ENCODE measurements at regions not wholly inside any gene's neighbourhood (a gene's known extent, or its start where the extent isn't known, plus 50 kb on each side); places are given as distances from the start of the nearest gene placed in this dataset.
"Not testable (repeated sequence)": the region's sequence is repeated elsewhere in the genome, so short reads cannot be mapped to it uniquely, and the experiment has no call there.

DNA sequence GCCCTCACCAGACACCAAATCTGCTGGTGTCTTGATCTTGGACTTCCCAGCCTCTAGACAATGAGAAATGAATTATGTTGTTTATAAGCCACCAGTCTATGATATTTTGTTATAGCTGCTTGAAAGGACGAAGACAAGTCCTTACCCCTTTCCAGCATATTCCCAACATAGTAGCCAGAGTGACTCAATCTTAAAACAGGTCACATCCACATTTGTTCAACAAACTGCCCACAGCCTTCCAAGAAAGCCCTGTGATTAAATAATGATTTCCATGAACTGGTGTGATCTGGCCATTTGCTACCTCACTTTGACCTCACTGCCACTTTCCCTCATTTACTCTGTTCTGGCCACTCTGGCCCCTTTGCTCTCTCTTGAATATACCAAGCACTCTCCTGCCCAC is 193.7 kb upstream of the CFAP20DC start:
- Histone ChIP-seq H3K36me3 (ENCODE audit: control insufficient read depth, insufficient read depth, low read length) (no peaks in the 10 kb centered on the region), H3K27me3 (ENCODE audit: control insufficient read depth, insufficient read depth, low read length) (no peaks in the 10 kb centered on the region), H3K4me3 (ENCODE audit: low read depth, low read length) (no peak overlapping the region)
- DNase-seq (ENCODE audit: low read depth), result no peak
- TF ChIP-seq CTCF (IDR thresholded peaks at IDR 0.05; ENCODE audit: insufficient read depth, low read length, poor library complexity, severe bottlenecking), result no peak

GRCh38 chr3:59240666-59241255 is 190.9 kb upstream of the CFAP20DC start:
- H3K4me3 ChIP-seq (ENCODE audit: low read depth, low read length), result no peak overlapping the region
- no peak for TF ChIP-seq CTCF (IDR thresholded peaks at IDR 0.05; ENCODE audit: insufficient read depth, low read length, poor library complexity, severe bottlenecking)
- DNase-seq (ENCODE audit: low read depth), result no peak
- H3K27me3 ChIP-seq (ENCODE audit: control insufficient read depth, insufficient read depth, low read length), result no peaks in the 10 kb centered on the region
- no peaks in the 10 kb centered on the region for H3K36me3 ChIP-seq (ENCODE audit: control insufficient read depth, insufficient read depth, low read length)

- H3K27me3 ChIP-seq (ENCODE audit: control insufficient read depth, insufficient read depth, low read length), result no peaks in the 10 kb centered on the region
- TF ChIP-seq CTCF (IDR thresholded peaks at IDR 0.05; ENCODE audit: insufficient read depth, low read length, poor library complexity, severe bottlenecking), result no peak
- no peak overlapping the region for H3K4me3 ChIP-seq (ENCODE audit: low read depth, low read length)
- H3K36me3 ChIP-seq (ENCODE audit: control insufficient read depth, insufficient read depth, low read length), result no peaks in the 10 kb centered on the region
- DNase-seq (ENCODE audit: low read depth), result no peak
These were observed 187.3 kb upstream of the CFAP20DC start for GRCh38 chr3:59237121-59237520.

DNA sequence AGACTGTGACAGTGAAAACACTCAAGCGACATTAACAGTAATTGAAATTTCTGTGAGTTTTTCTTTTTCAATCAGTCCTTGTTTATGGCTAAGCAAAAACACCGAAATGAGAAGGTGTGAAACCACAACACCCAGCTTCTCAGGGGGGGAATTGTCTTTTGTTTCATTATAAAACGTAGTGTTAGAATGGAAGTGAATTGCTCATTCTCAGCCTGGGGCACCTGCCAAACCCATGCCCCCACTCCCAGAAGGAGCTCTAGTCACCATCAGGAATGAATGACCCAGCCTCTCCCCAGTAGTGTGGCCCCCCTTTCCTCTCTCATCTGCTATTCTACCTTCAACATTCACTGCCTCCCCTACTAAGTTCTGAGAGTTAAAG is 185.8 kb upstream of the CFAP20DC start:
- Histone ChIP-seq H3K4me3 (ENCODE audit: low read depth, low read length) (no peak overlapping the region), H3K27me3 (ENCODE audit: control insufficient read depth, insufficient read depth, low read length) (no peaks in the 10 kb centered on the region), H3K36me3 (ENCODE audit: control insufficient read depth, insufficient read depth, low read length) (no peaks in the 10 kb centered on the region)
- TF ChIP-seq CTCF (IDR thresholded peaks at IDR 0.05; ENCODE audit: insufficient read depth, low read length, poor library complexity, severe bottlenecking), result no peak
- DNase-seq (ENCODE audit: low read depth), result no peak

DNA sequence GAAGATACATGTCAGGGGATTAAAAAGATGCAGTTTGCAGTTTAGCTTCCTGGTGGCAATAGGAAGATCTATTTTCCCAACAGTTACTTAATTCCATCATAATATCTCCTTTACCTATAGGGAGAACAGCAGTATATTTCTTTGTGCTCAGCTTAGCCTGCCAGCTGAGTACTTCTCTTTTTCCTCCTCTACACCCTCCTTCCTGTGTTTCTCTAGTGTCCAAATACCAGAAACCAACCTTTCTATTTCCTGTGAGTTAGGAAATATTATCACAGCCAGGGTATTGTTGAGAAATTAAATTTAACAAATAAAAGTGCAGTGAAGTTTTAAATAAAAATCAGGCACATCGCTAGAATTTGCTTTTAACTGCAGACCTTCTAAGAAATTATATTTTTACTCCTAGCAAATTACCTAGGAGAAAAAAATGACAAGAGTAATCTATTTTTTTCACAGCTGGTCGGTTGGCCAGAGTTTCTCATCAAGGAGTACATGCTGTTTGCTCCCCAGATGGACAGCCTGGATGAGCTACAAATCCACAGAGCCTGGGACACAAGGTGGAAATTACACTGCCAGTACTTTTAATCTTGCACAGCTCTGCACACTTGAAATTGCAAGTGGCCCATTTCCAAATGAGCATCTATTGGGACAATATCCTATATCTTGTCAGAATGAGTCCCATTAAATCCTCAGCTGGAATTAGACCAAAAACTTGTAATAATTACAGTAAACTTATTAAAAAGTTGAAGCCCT is 185.2 kb upstream of the CFAP20DC start:
- Histone ChIP-seq H3K36me3 (ENCODE audit: control insufficient read depth, insufficient read depth, low read length) (no peaks in the 10 kb centered on the region), H3K27me3 (ENCODE audit: control insufficient read depth, insufficient read depth, low read length) (no peaks in the 10 kb centered on the region), H3K4me3 (ENCODE audit: low read depth, low read length) (no peak overlapping the region)
- no peak for DNase-seq (ENCODE audit: low read depth)
- TF ChIP-seq CTCF (IDR thresholded peaks at IDR 0.05; ENCODE audit: insufficient read depth, low read length, poor library complexity, severe bottlenecking), result no peak

GRCh38 chr3:59230379-59230778 is 180.6 kb upstream of the CFAP20DC start:
- not testable (repeated sequence) for H3K36me3 ChIP-seq (ENCODE audit: control insufficient read depth, insufficient read depth, low read length); H3K27me3 ChIP-seq (ENCODE audit: control insufficient read depth, insufficient read depth, low read length); H3K4me3 ChIP-seq (ENCODE audit: low read depth, low read length); DNase-seq (ENCODE audit: low read depth)
